ENCODE measurements at regions not wholly inside any gene's neighbourhood (a gene's known extent, or its start where the extent isn't known, plus 50 kb on each side); places are given as distances from the start of the nearest gene placed in this dataset.

GRCh38 chr5:143644727-143645126 is 167.2 kb upstream of the HMHB1 start:
- H3K9me3 Mint-ChIP-seq = no peaks in the 10 kb centered on the region
- no peaks in the 10 kb centered on the region for H3K36me3 Mint-ChIP-seq (ENCODE audit: insufficient read depth in 1 of 3, low read depth in 3 of 3)
- H3K4me1 ChIP-seq (ENCODE audit: insufficient read depth, low read length) = no peaks in the 10 kb centered on the region; the same call in 1 of the 2 replicates
- H3T11ph ChIP-seq (ENCODE audit: low read length) = no peak overlapping the region
- no peak overlapping the region for H3K9ac ChIP-seq (ENCODE audit: extremely low read depth, insufficient read length, low read length)
- H4K91ac ChIP-seq (ENCODE audit: insufficient read length, low read depth, low read length) = no peak overlapping the region
- TF ChIP-seq CTCF (conservative IDR thresholded peaks at IDR 0.05) = no peak
- no peak overlapping the region for H3K18ac ChIP-seq (ENCODE audit: insufficient read length, low read depth, low read length)
- H3K4ac ChIP-seq (ENCODE audit: low read depth, low read length) = no peak overlapping the region
- no peak overlapping the region for H2BK5ac ChIP-seq (ENCODE audit: insufficient read length, low read length)
- H2BK15ac ChIP-seq (ENCODE audit: low read depth, low read length) = no peak overlapping the region
- no peak overlapping the region for H3K4me2 ChIP-seq (ENCODE audit: insufficient read depth, insufficient read length, low read length)
- H3K79me2 ChIP-seq (ENCODE audit: insufficient read depth, low read length) = no peaks in the 10 kb centered on the region
- H3K23me2 ChIP-seq (ENCODE audit: insufficient read length, low read depth, low read length, poor library complexity, severe bottlenecking) = no peaks in the 10 kb centered on the region
- H4K20me1 ChIP-seq (ENCODE audit: control insufficient read depth, insufficient read depth, insufficient read length) = no peaks in the 10 kb centered on the region
- no peak overlapping the region for H2BK20ac ChIP-seq (ENCODE audit: low read depth, low read length, poor library complexity, severe bottlenecking)
- H3K4me3 Mint-ChIP-seq = no peak overlapping the region
- no peaks in the 10 kb centered on the region for H3K27me3 ChIP-seq (ENCODE audit: insufficient read depth, low read length)
- no peak overlapping the region for H2BK12ac ChIP-seq (ENCODE audit: insufficient read length, low read depth, low read length)
- H3K14ac ChIP-seq (ENCODE audit: insufficient read depth, low read length) = no peak overlapping the region
- no peak overlapping the region for H4K8ac ChIP-seq (replicated peaks; ENCODE audit: insufficient read length, low read depth, low read length)
- no peak overlapping the region for H3K23ac ChIP-seq (ENCODE audit: insufficient read length, low read depth, low read length)
- H4K5ac ChIP-seq (ENCODE audit: insufficient read length, low read depth, low read length) = no peak overlapping the region
- no CpG with 5 or more reads among the region's 3 CpGs for WGBS (ENCODE audit: extremely low coverage, insufficient read length, low lambda C conversion rate)
- H3K9me3 ChIP-seq (ENCODE audit: control insufficient read depth, low read depth, low read length) = no peaks in the 10 kb centered on the region
- no peak overlapping the region for H2AFZ ChIP-seq (ENCODE audit: low read length)
- no peak overlapping the region for H2AK5ac ChIP-seq (ENCODE audit: insufficient read length, low read length)
- H3K27ac ChIP-seq (ENCODE audit: insufficient read length, low read depth, low read length) = no peak overlapping the region
- no peak overlapping the region for H2BK120ac ChIP-seq (ENCODE audit: low read depth, low read length, poor library complexity, severe bottlenecking)
- no peak for DNase-seq
- peaks cover 18 to 20% of the 10 kb centered on the region in 2 experiments for H3K4me1 Mint-ChIP-seq
- no peak overlapping the region for H3K27ac Mint-ChIP-seq
- H3K79me1 ChIP-seq (ENCODE audit: insufficient read depth, low read depth, low read length, poor library complexity, severe bottlenecking) = no peaks in the 10 kb centered on the region
- no peak overlapping the region for H3K56ac ChIP-seq (ENCODE audit: insufficient read length, low read depth, low read length)
- H3K27me3 Mint-ChIP-seq (ENCODE audit: low read depth) = no peaks in the 10 kb centered on the region

Measured in H9 (cell line).